ENCODE measurements at regions not wholly inside any gene's neighbourhood (a gene's known extent, or its start where the extent isn't known, plus 50 kb on each side); places are given as distances from the start of the nearest gene placed in this dataset.

DNA sequence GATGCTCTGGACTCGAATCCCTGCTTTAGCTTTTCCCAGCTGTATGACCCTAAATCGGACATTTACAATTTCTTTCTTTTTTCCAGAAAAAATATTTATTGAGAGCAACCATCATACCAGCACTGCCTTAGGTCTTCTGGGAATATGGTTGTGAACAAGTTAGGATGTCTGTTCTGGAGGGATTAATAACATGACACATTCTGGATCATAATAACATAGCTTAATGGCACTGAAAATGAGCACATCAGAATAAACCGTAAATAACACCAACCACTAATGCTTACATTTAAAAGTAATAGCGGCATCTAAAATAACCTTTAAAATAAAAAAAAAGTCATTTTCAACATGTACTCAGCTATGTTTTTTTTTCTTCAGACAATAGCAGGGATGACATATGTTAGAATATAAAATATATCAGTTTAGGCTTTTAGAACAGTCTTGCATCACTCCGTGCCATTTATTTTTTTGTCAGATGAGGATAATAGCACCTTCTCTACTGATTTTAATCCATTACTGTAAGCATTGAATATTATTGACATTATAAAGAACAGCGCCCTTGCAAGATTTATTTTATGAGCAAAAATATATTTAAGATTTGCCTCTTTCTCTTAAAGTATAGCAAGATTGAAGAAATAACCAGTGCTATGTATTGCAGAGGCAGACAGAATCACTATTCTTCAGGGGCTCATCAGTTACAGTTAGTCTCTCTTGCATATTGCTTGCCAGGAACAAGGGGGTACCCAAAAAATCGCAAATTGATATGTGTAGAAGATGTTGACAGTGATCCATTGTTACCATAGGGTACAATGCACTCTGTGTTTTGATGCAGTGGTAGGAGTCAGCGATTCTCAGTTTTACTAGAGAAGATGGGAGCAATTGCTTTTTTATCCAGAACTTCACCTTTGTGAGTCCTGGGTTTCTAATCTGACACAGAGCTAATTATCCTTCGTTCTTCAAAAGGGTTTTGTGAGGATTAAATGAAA lies 168.4 kb upstream of the NR3C1 start:
- no peaks in the 10 kb centered on the region for H3K27me3 ChIP-seq (replicated peaks in 1 of 4; ENCODE audit: control insufficient read depth in 3 of 4, extremely low read depth in 1 of 4, insufficient read depth in 3 of 4, low read length in 3 of 4)
- no peaks in the 10 kb centered on the region for H3K4me1 ChIP-seq (replicated peaks in 1 of 4; ENCODE audit: control insufficient read depth in 3 of 4, insufficient read depth in 4 of 4, low read length in 3 of 4)
- H3K23me2 ChIP-seq (ENCODE audit: low read depth, low read length) = no peaks in the 10 kb centered on the region
- H2AFZ ChIP-seq (ENCODE audit: low read length) = no peak overlapping the region
- H3K18ac ChIP-seq (ENCODE audit: extremely low read depth, low read length) = no peak overlapping the region
- no peak overlapping the region for H4K5ac ChIP-seq (ENCODE audit: insufficient read length, low read depth, low read length)
- no peak overlapping the region for H2AK5ac ChIP-seq (ENCODE audit: low read depth, low read length)
- H2BK20ac ChIP-seq (ENCODE audit: low read length) = no peak overlapping the region
- H3K14ac ChIP-seq (ENCODE audit: insufficient read length) = no peak overlapping the region
- H4K8ac ChIP-seq (ENCODE audit: extremely low read depth, insufficient read depth, low read length) = no peak overlapping the region
- no peak for TF ChIP-seq YY1 (IDR thresholded peaks at IDR 0.05; ENCODE audit: low read depth, low read length)
- no peak for TF ChIP-seq RBBP5 (IDR thresholded peaks at IDR 0.05; ENCODE audit: borderline replicate concordance, low read depth, low read length)
- no peak for TF ChIP-seq HDAC2 (IDR thresholded peaks at IDR 0.05; ENCODE audit: borderline replicate concordance in 1 of 2, low read depth in 2 of 2, low read length in 2 of 2)
- TF ChIP-seq, protein P1, sequence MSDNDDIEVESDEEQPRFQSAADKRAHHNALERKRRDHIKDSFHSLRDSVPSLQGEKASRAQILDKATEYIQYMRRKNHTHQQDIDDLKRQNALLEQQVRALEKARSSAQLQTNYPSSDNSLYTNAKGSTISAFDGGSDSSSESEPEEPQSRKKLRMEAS (IDR thresholded peaks at IDR 0.05) = no peak
- no peak for TF ChIP-seq CTBP2 (IDR thresholded peaks at IDR 0.05; ENCODE audit: borderline replicate concordance, insufficient read depth, insufficient read length, low read length)
- no peak for TF ChIP-seq RXRA (IDR thresholded peaks at IDR 0.05; ENCODE audit: insufficient read depth, low read depth, low read length)
- TF ChIP-seq CHD2 (IDR thresholded peaks at IDR 0.05; ENCODE audit: low read length) = no peak
- no peak for TF ChIP-seq TAF7 (optimal IDR thresholded peaks at IDR 0.05; ENCODE audit: borderline replicate concordance, low read depth, low read length)
- no peak for TF ChIP-seq KDM5A (IDR thresholded peaks at IDR 0.05; ENCODE audit: low read length)
- no peak for TF ChIP-seq BACH1 (IDR thresholded peaks at IDR 0.05; ENCODE audit: low read length)
- 90% methylated on average over 9 of the region's 9 CpGs; no CpG with 5 or more reads in 1 of the 2 experiments for WGBS, 2 experiments (ENCODE audit: extremely low coverage in 1 of 2, insufficient coverage in 1 of 2, insufficient read length in 1 of 2, insufficient replicate concordance in 2 of 2, low coverage in 1 of 2, low lambda C conversion rate in 2 of 2, missing lambda C conversion rate in 1 of 2)
- no peak overlapping the region for H2BK120ac ChIP-seq (replicated peaks; ENCODE audit: low read depth, low read length)
- FAIRE-seq (no peak), DNase-seq (ENCODE audit: low read depth in 1 of 2, low spot score in 2 of 2) (no peak)
- no peak overlapping the region for H4K91ac ChIP-seq (replicated peaks; ENCODE audit: insufficient read length, low read length)
- no peak overlapping the region for H3K56ac ChIP-seq (replicated peaks; ENCODE audit: insufficient read length, low read depth, low read length)
- H3K9ac ChIP-seq (replicated peaks in 1 of 4; ENCODE audit: extremely low read depth in 1 of 4, low read depth in 3 of 4, low read length in 3 of 4) = no peak overlapping the region
- POLR2A ChIA-PET (ENCODE audit: partially characterized antibody) = no interaction called here
- no peak overlapping the region for H2BK15ac ChIP-seq (ENCODE audit: low read length)
- no peak overlapping the region for H3K4me2 ChIP-seq (ENCODE audit: insufficient read depth in 1 of 2, low read depth in 2 of 2, low read length in 2 of 2)
- no peak overlapping the region for H2BK5ac ChIP-seq (ENCODE audit: low read depth, low read length)
- no peak overlapping the region for H3K4ac ChIP-seq (replicated peaks; ENCODE audit: insufficient read length, low read depth, low read length)
- no peak overlapping the region for H2BK12ac ChIP-seq (ENCODE audit: low read depth, low read length)
- no peak overlapping the region for H3K27ac ChIP-seq (ENCODE audit: low read depth, low read length)
- CTCF ChIA-PET (ENCODE audit: partially characterized antibody) = interaction anchor here (0.6 to 1.1 kb wide), 3 partner anchors 36 to 742 kb away, joined by 3 to 5 read pairs (median 3); no protein-coding TSS in a partner anchor
- no peaks in the 10 kb centered on the region for H3K36me3 ChIP-seq (ENCODE audit: control insufficient read depth in 2 of 4, insufficient read depth in 4 of 4, low read length in 3 of 4)
- no peaks in the 10 kb centered on the region for H4K20me1 ChIP-seq (replicated peaks in 1 of 2; ENCODE audit: control insufficient read depth in 1 of 2, insufficient read depth in 2 of 2, low read length in 2 of 2)
- no peak overlapping the region for H3K4me3 ChIP-seq (ENCODE audit: extremely low read depth in 1 of 4, insufficient read depth in 2 of 4, low read depth in 3 of 4, low read length in 4 of 4)
- H3K23ac ChIP-seq (ENCODE audit: insufficient read length) = no peak overlapping the region
- H3K79me2 ChIP-seq (ENCODE audit: control insufficient read depth in 1 of 2, insufficient read depth in 2 of 2, low read length in 2 of 2) = no peaks in the 10 kb centered on the region
- no peaks in the 10 kb centered on the region for H3K9me3 ChIP-seq (ENCODE audit: insufficient read depth in 2 of 2, low read depth in 1 of 2, low read length in 1 of 2)
- no peaks in the 10 kb centered on the region for H3K79me1 ChIP-seq (ENCODE audit: low read depth, low read length)
